SU-DHL-6 (cell line): ENCODE measurements at regions not wholly inside any gene's neighbourhood (a gene's known extent, or its start where the extent isn't known, plus 50 kb on each side); places are given as distances from the start of the nearest gene placed in this dataset.

Experiments used
- H2AFZ ChIP-seq: fragments of 200-600 bp; sonication (generic); 2 replicates; pipeline ENCODE4 v1.6.1; 2014; ENCODE audit warnings: low read depth, mild to moderate bottlenecking, moderate library complexity, mixed read lengths, antibody characterized with exemption, low read length; ENCODE audit not compliant: severe bottlenecking
- H3F3A ChIP-seq: fragments of 200-600 bp; shearing (Covaris generic); 2 replicates; pipeline ENCODE4 v1.6.0; 2016; ENCODE audit warnings: antibody characterized with exemption, mild to moderate bottlenecking; ENCODE audit not compliant: insufficient read depth
- H3K27ac ChIP-seq: fragments of 200-600 bp; sonication (generic); 2 replicates; pipeline ENCODE4 v1.5.1; 2016; ENCODE audit warnings: low read depth, mild to moderate bottlenecking, low read length, moderate library complexity, mixed read lengths
- H3K27me3 ChIP-seq: fragments of 200-600 bp; sonication (generic), shearing (Covaris generic); 2 replicates; pipeline ENCODE4 v1.6.0; 2014; ENCODE audit warnings: mild to moderate bottlenecking, low read length
- H3K36me3 ChIP-seq: fragments of 200-600 bp; sonication (generic); 2 replicates; pipeline ENCODE4 v1.6.1; 2014; ENCODE audit warnings: mild to moderate bottlenecking, low read length, mixed read lengths
- H3K4me2 ChIP-seq: fragments of 300-600, 200-600 bp; shearing (Covaris generic), sonication (generic); 2 replicates; pipeline ENCODE4 v1.6.0; 2014; ENCODE audit warnings: low read length, low read depth, mild to moderate bottlenecking; ENCODE audit not compliant: poor library complexity, severe bottlenecking
- H3K4me3 ChIP-seq: fragments of 200-600 bp; sonication (generic); 2 replicates; pipeline ENCODE4 v1.5.1; 2014; ENCODE audit warnings: antibody characterized with exemption, low read length, mild to moderate bottlenecking, mixed read lengths; ENCODE audit not compliant: insufficient read depth, poor library complexity, severe bottlenecking
- H3K79me2 ChIP-seq: fragments of 200-600 bp; sonication (generic); 2 replicates; pipeline ENCODE4 v1.6.1; 2014; ENCODE audit warnings: mild to moderate bottlenecking, low read length, moderate library complexity; ENCODE audit not compliant: insufficient read depth
- H3K9ac ChIP-seq: fragments of 200-600 bp; sonication (generic); 2 replicates; pipeline ENCODE4 v1.7.0; 2014; ENCODE audit warnings: mild to moderate bottlenecking, low read length
- H3K9me2 ChIP-seq: fragments of 200-600 bp; sonication (generic); replicated peaks from 2 replicates; pipeline ENCODE4 v1.6.1; 2014; ENCODE audit warnings: low read length; ENCODE audit not compliant: insufficient read depth
- H3K9me3 ChIP-seq: fragments of 200-600 bp; sonication (generic); 2 replicates; pipeline ENCODE4 v1.6.1; 2014; ENCODE audit warnings: low read length, mixed read lengths; ENCODE audit not compliant: insufficient read depth
- H4K20me1 ChIP-seq: fragments of 200-600 bp; sonication (generic); 2 replicates; pipeline ENCODE4 v1.6.1; 2014; ENCODE audit warnings: low read depth, mild to moderate bottlenecking, antibody characterized with exemption, low read length, moderate library complexity, mixed read lengths
- EZH2phosphoT487 ChIP-seq: fragments of 200-600 bp; sonication (generic), shearing (Covaris generic); conservative IDR thresholded peaks from 2 replicates; pipeline ENCODE4 v1.6.1; 2018; ENCODE audit warnings: mild to moderate bottlenecking, antibody characterized with exemption, low read length, moderate library complexity, mixed read lengths
- TF ChIP-seq, protein P1 (sequence below): fragments of 200-600 bp; sonication (generic); IDR thresholded peaks from one replicate; pipeline ENCODE4 v1.5.1; 2017; ENCODE audit warnings: antibody characterized with exemption, mild to moderate bottlenecking, low read length, moderate library complexity; ENCODE audit not compliant: insufficient read depth, poor library complexity, severe bottlenecking

DNA sequence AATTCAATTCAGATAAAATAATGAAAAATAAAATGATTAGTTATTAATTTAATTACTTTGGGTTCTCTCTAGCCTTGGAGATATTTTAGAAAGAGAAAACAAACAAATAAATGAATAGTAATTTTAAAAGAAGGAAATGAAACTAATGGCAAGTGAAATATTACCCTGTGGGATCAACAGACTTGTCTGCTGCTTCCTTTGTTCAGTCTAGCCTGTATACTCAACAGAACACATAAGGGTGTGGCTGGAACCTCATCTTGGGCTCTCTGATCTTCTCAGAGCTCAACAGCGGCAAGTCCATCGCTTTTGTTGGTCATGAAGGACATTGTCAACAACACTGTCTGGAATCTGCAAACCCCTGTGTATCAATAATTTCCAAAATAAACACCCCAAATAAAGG is 904.9 kb downstream of the IPMK start:
- Histone ChIP-seq H3K9me3 (no peaks in the 10 kb centered on the region), H2AFZ (no peak overlapping the region), H3K79me2 (no peaks in the 10 kb centered on the region), H3K9me2 (no peaks in the 10 kb centered on the region), H3K27ac (no peak overlapping the region), H3K9ac (no peak overlapping the region), H3K27me3 (no peaks in the 10 kb centered on the region), H3K4me2 (no peak overlapping the region), H3K36me3 (no peaks in the 10 kb centered on the region), H3F3A (no peaks in the 10 kb centered on the region), H4K20me1 (no peaks in the 10 kb centered on the region), H3K4me3 (no peak overlapping the region)
- TF ChIP-seq, protein P1, sequence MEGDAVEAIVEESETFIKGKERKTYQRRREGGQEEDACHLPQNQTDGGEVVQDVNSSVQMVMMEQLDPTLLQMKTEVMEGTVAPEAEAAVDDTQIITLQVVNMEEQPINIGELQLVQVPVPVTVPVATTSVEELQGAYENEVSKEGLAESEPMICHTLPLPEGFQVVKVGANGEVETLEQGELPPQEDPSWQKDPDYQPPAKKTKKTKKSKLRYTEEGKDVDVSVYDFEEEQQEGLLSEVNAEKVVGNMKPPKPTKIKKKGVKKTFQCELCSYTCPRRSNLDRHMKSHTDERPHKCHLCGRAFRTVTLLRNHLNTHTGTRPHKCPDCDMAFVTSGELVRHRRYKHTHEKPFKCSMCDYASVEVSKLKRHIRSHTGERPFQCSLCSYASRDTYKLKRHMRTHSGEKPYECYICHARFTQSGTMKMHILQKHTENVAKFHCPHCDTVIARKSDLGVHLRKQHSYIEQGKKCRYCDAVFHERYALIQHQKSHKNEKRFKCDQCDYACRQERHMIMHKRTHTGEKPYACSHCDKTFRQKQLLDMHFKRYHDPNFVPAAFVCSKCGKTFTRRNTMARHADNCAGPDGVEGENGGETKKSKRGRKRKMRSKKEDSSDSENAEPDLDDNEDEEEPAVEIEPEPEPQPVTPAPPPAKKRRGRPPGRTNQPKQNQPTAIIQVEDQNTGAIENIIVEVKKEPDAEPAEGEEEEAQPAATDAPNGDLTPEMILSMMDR, result no peak
- no peak for TF ChIP-seq EZH2phosphoT487

GRCh38 chr10:57353403-57354003 is 914.2 kb downstream of the IPMK start:
- H3K9ac ChIP-seq, result no peak overlapping the region
- no peaks in the 10 kb centered on the region for H3F3A ChIP-seq
- H3K27me3 ChIP-seq, result no peaks in the 10 kb centered on the region
- H3K79me2 ChIP-seq, result no peaks in the 10 kb centered on the region
- no peaks in the 10 kb centered on the region for H3K9me3 ChIP-seq
- no peak overlapping the region for H3K4me2 ChIP-seq
- no peak overlapping the region for H3K27ac ChIP-seq
- H3K9me2 ChIP-seq, result no peaks in the 10 kb centered on the region
- no peak for TF ChIP-seq EZH2phosphoT487
- TF ChIP-seq, protein P1, result no peak
- no peak overlapping the region for H2AFZ ChIP-seq
- no peaks in the 10 kb centered on the region for H4K20me1 ChIP-seq
- no peak overlapping the region for H3K4me3 ChIP-seq
- H3K36me3 ChIP-seq, result no peaks in the 10 kb centered on the region

- Histone ChIP-seq H3K27ac (no peak overlapping the region), H2AFZ (no peak overlapping the region), H3K9ac (no peak overlapping the region), H3K4me3 (no peak overlapping the region), H3K4me2 (no peak overlapping the region), H3K9me2 (no peaks in the 10 kb centered on the region), H3K27me3 (no peaks in the 10 kb centered on the region), H4K20me1 (no peaks in the 10 kb centered on the region), H3K36me3 (no peaks in the 10 kb centered on the region), H3F3A (no peaks in the 10 kb centered on the region), H3K79me2 (no peaks in the 10 kb centered on the region), H3K9me3 (no peaks in the 10 kb centered on the region)
- TF ChIP-seq EZH2phosphoT487, result no peak
- TF ChIP-seq, protein P1, result no peak
These were observed 916.6 kb downstream of the IPMK start for GRCh38 chr10:57351076-57351475.
